Sigmoid colon (tissue), 6 donors: ENCODE measurements at regions not wholly inside any gene's neighbourhood (a gene's known extent, or its start where the extent isn't known, plus 50 kb on each side); places are given as distances from the start of the nearest gene placed in this dataset.

Experiments
- DNase-seq: peaks from one replicate; pipeline ENCODE4 v3.0.0-alpha.2; 2019
- H3K27ac ChIP-seq, 4 donors: fragments of 200-600 bp; sonication (generic); one replicate each; pipeline ENCODE4 v1.5.1; 2016 to 2019; ENCODE audit warnings: mild to moderate bottlenecking in 1 of 4
- H3K27me3 ChIP-seq, 3 donors: fragments of 200-600 bp; sonication (generic); one replicate each; pipeline ENCODE4 v1.5.1; 2019; ENCODE audit warnings: mild to moderate bottlenecking in 1 of 3
- H3K36me3 ChIP-seq, 4 donors: fragments of 200-600 bp; sonication (generic); one replicate each; pipeline ENCODE4 v1.5.1; 2016 to 2019
- H3K4me1 ChIP-seq, 4 donors: fragments of 200-600 bp; sonication (generic); one replicate each; pipeline ENCODE4 v1.5.1; 2017 to 2019
- H3K4me3 ChIP-seq, 4 donors: fragments of 200-600 bp; sonication (generic); one replicate each; pipeline ENCODE4 v1.5.1; 2017 to 2019; ENCODE audit warnings: mild to moderate bottlenecking in 2 of 4, moderate library complexity in 1 of 4
- H3K9me3 ChIP-seq, 4 donors: fragments of 200-600 bp in 3 of 4; sonication (generic) in 3 of 4; one replicate each; pipeline versions ENCODE4 v1.5.1 to v1.6.1; 2013 to 2019
- CTCF ChIP-seq, 4 experiments: fragments of 450-650 bp in 3 of 4; fragments of 200-600 bp in 1 of 4; IDR thresholded peaks; one replicate each; pipeline ENCODE4 v1.5.1; 2016 to 2019; ENCODE audit warnings: antibody characterized with exemption in 4 of 4, mild to moderate bottlenecking in 3 of 4, moderate library complexity in 2 of 4
- EP300 ChIP-seq, 4 donors: sonication (generic); formaldehyde crosslinking; IDR thresholded peaks; one replicate each; pipeline ENCODE4 v1.6.1; 2017; ENCODE audit warnings: antibody characterized with exemption in 4 of 4
- POLR2A ChIP-seq, 2 donors: fragments of 450-650 bp; IDR thresholded peaks; one replicate each; pipeline ENCODE4 v1.6.1; 2016; ENCODE audit warnings: antibody characterized with exemption in 2 of 2, mild to moderate bottlenecking in 2 of 2, moderate library complexity in 2 of 2
- POLR2AphosphoS5 ChIP-seq, 4 donors: sonication (generic); formaldehyde crosslinking; IDR thresholded peaks; one replicate each; pipeline ENCODE4 v1.6.1; 2017; ENCODE audit warnings: antibody characterized with exemption in 4 of 4
- WGBS, 2 donors: extraction: QIAGEN DNeasy Blood & Tissue Kit; methylation state at CpG; one replicate each; pipeline ENCODE4 v1.1.7; 2013; 5-methylcytosine and 5-hydroxymethylcytosine counted together
- intact Hi-C: fragments of 100-400 bp; cut with DNase I; formaldehyde crosslinking; loops from one replicate; pipeline ENCODE4 v1.15.1; 2023
- donor health status: healthy with polysubstance abuse.
- donor health status: healthy.

DNA sequence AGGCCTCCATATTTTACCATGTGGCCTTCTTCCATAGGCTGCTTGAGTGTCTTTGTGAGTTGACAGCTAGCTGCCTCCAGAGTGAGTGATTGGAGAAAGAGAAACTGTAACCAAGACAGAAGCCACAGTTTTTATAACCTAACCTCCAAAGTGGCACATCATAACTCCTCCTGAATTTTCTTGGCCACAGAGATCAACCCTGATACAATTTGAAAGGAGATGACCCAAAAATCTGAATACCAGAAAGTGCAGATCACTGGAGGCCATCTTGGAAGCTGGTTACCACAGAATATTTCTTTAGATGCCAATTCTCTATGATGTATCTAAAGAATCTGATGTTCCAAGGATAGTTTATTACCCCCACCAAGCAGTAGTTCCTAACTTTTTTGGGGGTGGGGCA is 254.3 kb upstream of the PDE4D start:
- Histone ChIP-seq H3K9me3 (peaks cover 0 to 2% (median 0%) of the 10 kb centered on the region in 4 donors), H3K27me3 (no peaks in the 10 kb centered on the region), H3K36me3 (no peaks in the 10 kb centered on the region), H3K4me3 (no peak overlapping the region), H3K27ac (no peak overlapping the region), H3K4me1 (no peaks in the 10 kb centered on the region)
- TF ChIP-seq CTCF (IDR thresholded peaks at IDR 0.05) (no peak), POLR2A (IDR thresholded peaks at IDR 0.05) (no peak), EP300 (IDR thresholded peaks at IDR 0.05) (no peak), POLR2AphosphoS5 (IDR thresholded peaks at IDR 0.05) (no peak)
- no peak for DNase-seq
- intact Hi-C loops, result no loop called here

DNA sequence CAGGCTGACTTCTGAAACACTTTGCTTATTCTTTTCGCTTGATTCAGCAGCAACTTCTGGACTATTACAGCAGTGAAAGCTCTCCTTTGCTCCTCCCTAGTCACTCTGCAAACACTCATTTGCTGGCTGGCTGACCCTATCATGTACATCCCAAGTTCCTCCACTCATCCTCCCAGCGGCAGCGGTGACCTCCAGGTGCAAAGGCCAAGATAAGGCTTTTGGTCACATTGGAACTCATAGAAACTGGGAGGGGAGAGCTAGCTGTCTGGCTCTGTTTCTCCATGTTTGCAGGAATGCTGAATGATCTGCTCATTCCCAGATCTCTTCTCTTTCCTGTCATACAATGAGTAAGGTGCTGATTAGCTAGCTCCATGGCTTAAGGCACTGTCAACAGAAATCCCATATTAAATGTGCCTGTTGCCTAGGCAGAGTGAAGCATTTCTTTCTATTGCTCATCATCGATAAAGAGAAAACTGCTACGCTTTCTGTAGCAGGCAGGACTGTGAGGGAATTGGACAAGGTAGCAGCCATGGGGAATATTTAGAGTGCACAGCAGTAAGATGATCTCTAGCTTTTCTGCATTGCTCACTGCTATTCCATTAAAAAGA is 250.5 kb upstream of the PDE4D start:
- intact Hi-C loops, result no loop called here
- no peaks in the 10 kb centered on the region for H3K4me1 ChIP-seq
- TF ChIP-seq CTCF (IDR thresholded peaks at IDR 0.05), result no peak
- TF ChIP-seq POLR2AphosphoS5 (IDR thresholded peaks at IDR 0.05), result no peak
- no peak for TF ChIP-seq EP300 (IDR thresholded peaks at IDR 0.05)
- TF ChIP-seq POLR2A (IDR thresholded peaks at IDR 0.05), result no peak
- H3K4me3 ChIP-seq, result no peak overlapping the region
- WGBS, 2 donors, result 68 to 82% methylated on average over 5 of the region's 5 CpGs
- DNase-seq, result no peak
- no peaks in the 10 kb centered on the region for H3K9me3 ChIP-seq
- H3K27ac ChIP-seq, result no peak overlapping the region
- no peaks in the 10 kb centered on the region for H3K36me3 ChIP-seq
- no peaks in the 10 kb centered on the region for H3K27me3 ChIP-seq

DNA sequence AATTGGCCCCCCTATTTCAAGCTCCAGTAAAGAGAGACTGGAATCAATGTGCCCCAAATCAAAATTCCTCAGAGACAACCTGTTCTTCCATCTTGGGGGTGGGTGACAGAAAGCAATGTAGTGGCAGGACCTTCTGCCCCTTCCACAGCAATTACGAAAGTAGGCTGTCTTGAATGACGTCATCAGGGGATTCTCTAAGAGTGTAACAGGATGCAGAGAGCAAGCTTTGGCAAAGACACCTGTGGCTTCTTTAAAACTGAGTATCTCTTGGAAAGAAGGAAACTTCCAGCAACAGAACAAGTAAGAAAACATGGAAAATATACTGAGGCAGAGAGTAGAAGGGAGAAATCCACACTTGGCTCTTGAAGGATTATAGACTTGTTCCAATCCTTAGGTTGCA is 247.6 kb upstream of the PDE4D start:
- Histone ChIP-seq H3K36me3 (no peaks in the 10 kb centered on the region), H3K9me3 (no peaks in the 10 kb centered on the region), H3K27ac (no peak overlapping the region), H3K4me1 (no peaks in the 10 kb centered on the region), H3K4me3 (no peak overlapping the region), H3K27me3 (no peaks in the 10 kb centered on the region)
- no peak for DNase-seq
- intact Hi-C loops, result no loop called here
- no peak for TF ChIP-seq POLR2A (IDR thresholded peaks at IDR 0.05)
- no peak for TF ChIP-seq POLR2AphosphoS5 (IDR thresholded peaks at IDR 0.05)
- TF ChIP-seq EP300 (IDR thresholded peaks at IDR 0.05), result no peak
- no peak for TF ChIP-seq CTCF (IDR thresholded peaks at IDR 0.05)
- WGBS, 2 donors, result 65 to 73% methylated on average over 2 of the region's 2 CpGs

GRCh38 chr5:60136841-60137240 is 243.3 kb upstream of the PDE4D start:
- intact Hi-C loops, result no loop called here
- DNase-seq, result no peak
- no peak for TF ChIP-seq CTCF (IDR thresholded peaks at IDR 0.05)
- no peak for TF ChIP-seq POLR2A (IDR thresholded peaks at IDR 0.05)
- no peak for TF ChIP-seq EP300 (IDR thresholded peaks at IDR 0.05)
- TF ChIP-seq POLR2AphosphoS5 (IDR thresholded peaks at IDR 0.05), result no peak
- 0 to 35% methylated on average over 1 of the region's 1 CpG for WGBS, 2 donors
- no peak overlapping the region for H3K4me3 ChIP-seq
- no peaks in the 10 kb centered on the region for H3K36me3 ChIP-seq
- H3K4me1 ChIP-seq, result no peaks in the 10 kb centered on the region
- H3K27me3 ChIP-seq, result no peaks in the 10 kb centered on the region
- H3K9me3 ChIP-seq, result no peaks in the 10 kb centered on the region
- no peak overlapping the region for H3K27ac ChIP-seq

GRCh38 chr5:60131504-60131903 is 238.0 kb upstream of the PDE4D start:
- no peak overlapping the region for H3K27ac ChIP-seq
- DNase-seq, result no peak
- H3K4me1 ChIP-seq, result no peaks in the 10 kb centered on the region
- no peaks in the 10 kb centered on the region for H3K9me3 ChIP-seq
- 90 to 100% methylated on average over 1 of the region's 1 CpG for WGBS, 2 donors
- intact Hi-C loops, result no loop called here
- TF ChIP-seq POLR2A (IDR thresholded peaks at IDR 0.05) (no peak), POLR2AphosphoS5 (IDR thresholded peaks at IDR 0.05) (no peak), CTCF (IDR thresholded peaks at IDR 0.05) (no peak)
- H3K4me3 ChIP-seq, result no peak overlapping the region
- H3K36me3 ChIP-seq, result no peaks in the 10 kb centered on the region
- H3K27me3 ChIP-seq, result no peaks in the 10 kb centered on the region
